NB4 (cell line): ENCODE measurements at regions not wholly inside any gene's neighbourhood (a gene's known extent, or its start where the extent isn't known, plus 50 kb on each side); places are given as distances from the start of the nearest gene placed in this dataset.

ENCODE experiments used
- POLR2A ChIP-seq: IDR thresholded peaks from 2 replicates; pipeline ENCODE4 v1.6.1; 2011; ENCODE audit warnings: mild to moderate bottlenecking; ENCODE audit not compliant: insufficient read length; ENCODE audit errors: extremely low read depth
- TF ChIP-seq, protein P1 (sequence below): IDR thresholded peaks from one replicate; pipeline ENCODE4 v1.5.1; 2012; ENCODE audit warnings: low read depth, low read length
- TF ChIP-seq, protein P2 (sequence below): IDR thresholded peaks from 2 replicates; pipeline ENCODE4 v1.6.1; 2011; ENCODE audit warnings: low read depth, low read length

DNA sequence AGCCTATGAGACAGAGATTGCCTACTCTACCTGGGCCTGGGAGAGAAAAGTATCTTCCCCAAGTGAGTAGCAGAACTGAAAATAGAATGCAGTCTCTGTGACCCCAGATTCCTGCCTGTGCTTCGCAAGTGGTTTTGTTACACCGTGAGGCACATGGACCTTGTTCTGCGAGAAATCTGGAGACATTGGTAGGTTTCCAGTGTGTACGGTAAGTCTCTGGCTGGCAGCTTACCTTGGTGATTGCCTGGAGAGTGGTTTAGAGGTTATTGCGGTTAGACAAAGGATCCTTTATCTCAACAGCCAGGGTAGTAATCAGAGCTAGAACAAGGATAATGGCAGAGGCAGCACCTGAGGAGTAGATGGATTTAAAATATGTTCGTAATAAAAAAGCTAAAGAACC, 606.0 kb upstream of the GCFC2 start:
- TF ChIP-seq, protein P1, sequence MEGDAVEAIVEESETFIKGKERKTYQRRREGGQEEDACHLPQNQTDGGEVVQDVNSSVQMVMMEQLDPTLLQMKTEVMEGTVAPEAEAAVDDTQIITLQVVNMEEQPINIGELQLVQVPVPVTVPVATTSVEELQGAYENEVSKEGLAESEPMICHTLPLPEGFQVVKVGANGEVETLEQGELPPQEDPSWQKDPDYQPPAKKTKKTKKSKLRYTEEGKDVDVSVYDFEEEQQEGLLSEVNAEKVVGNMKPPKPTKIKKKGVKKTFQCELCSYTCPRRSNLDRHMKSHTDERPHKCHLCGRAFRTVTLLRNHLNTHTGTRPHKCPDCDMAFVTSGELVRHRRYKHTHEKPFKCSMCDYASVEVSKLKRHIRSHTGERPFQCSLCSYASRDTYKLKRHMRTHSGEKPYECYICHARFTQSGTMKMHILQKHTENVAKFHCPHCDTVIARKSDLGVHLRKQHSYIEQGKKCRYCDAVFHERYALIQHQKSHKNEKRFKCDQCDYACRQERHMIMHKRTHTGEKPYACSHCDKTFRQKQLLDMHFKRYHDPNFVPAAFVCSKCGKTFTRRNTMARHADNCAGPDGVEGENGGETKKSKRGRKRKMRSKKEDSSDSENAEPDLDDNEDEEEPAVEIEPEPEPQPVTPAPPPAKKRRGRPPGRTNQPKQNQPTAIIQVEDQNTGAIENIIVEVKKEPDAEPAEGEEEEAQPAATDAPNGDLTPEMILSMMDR = no peak
- TF ChIP-seq POLR2A = no peak
- TF ChIP-seq, protein P2, sequence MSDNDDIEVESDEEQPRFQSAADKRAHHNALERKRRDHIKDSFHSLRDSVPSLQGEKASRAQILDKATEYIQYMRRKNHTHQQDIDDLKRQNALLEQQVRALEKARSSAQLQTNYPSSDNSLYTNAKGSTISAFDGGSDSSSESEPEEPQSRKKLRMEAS = no peak
